ENCODE measurements at regions not wholly inside any gene's neighbourhood (a gene's known extent, or its start where the extent isn't known, plus 50 kb on each side); places are given as distances from the start of the nearest gene placed in this dataset.

- no peak for TF ChIP-seq EZH2 (IDR thresholded peaks at IDR 0.05; ENCODE audit: borderline replicate concordance, low read length)
- no peak for TF ChIP-seq CTCF (IDR thresholded peaks at IDR 0.05; ENCODE audit: low read length)
- H3K27me3 ChIP-seq (ENCODE audit: insufficient read depth, low read length): no peaks in the 10 kb centered on the region
Measured at GRCh38 chr16:9627427-9627826, 536.0 kb downstream of the HAPSTR1 start.

GRCh38 chr16:9630119-9630518, 538.7 kb downstream of the HAPSTR1 start:
- no peaks in the 10 kb centered on the region for H3K9me2 ChIP-seq (ENCODE audit: low read depth, low read length)
- no peaks in the 10 kb centered on the region for H3K9me3 ChIP-seq (ENCODE audit: low read length)
- H3K4me3 ChIP-seq (ENCODE audit: low read depth, low read length, poor library complexity, severe bottlenecking): no peak overlapping the region
- no peaks in the 10 kb centered on the region for H3F3A ChIP-seq (ENCODE audit: insufficient read depth, low read length)
- H3K9ac ChIP-seq (ENCODE audit: low read length): no peak overlapping the region
- H3K4me1 ChIP-seq (ENCODE audit: insufficient read depth, low read length, severe bottlenecking): no peaks in the 10 kb centered on the region
- H3K36me3 ChIP-seq (ENCODE audit: insufficient read depth, low read length): no peaks in the 10 kb centered on the region
- no peaks in the 10 kb centered on the region for H4K20me1 ChIP-seq (ENCODE audit: insufficient read depth, low read length)
- H3K27me3 ChIP-seq (ENCODE audit: insufficient read depth, low read length): no peaks in the 10 kb centered on the region
- H3K4me2 ChIP-seq (ENCODE audit: low read length): no peak overlapping the region
- no peak overlapping the region for H3K27ac ChIP-seq (ENCODE audit: low read depth, low read length, poor library complexity, severe bottlenecking)
- H2AFZ ChIP-seq (ENCODE audit: low read length): no peak overlapping the region
- TF ChIP-seq CTCF (IDR thresholded peaks at IDR 0.05; ENCODE audit: low read length): no peak
- TF ChIP-seq EZH2 (IDR thresholded peaks at IDR 0.05; ENCODE audit: borderline replicate concordance, low read length): no peak
- no peaks in the 10 kb centered on the region for H3K79me2 ChIP-seq (ENCODE audit: insufficient read depth, low read length)

More at GRCh38 chr16:9627427-9627826, 536.0 kb downstream of the HAPSTR1 start:
- H4K20me1 ChIP-seq (ENCODE audit: insufficient read depth, low read length): no peaks in the 10 kb centered on the region
- H3K9me2 ChIP-seq (ENCODE audit: low read depth, low read length): no peaks in the 10 kb centered on the region
- no peak overlapping the region for H2AFZ ChIP-seq (ENCODE audit: low read length)
- no peak overlapping the region for H3K4me3 ChIP-seq (ENCODE audit: low read depth, low read length, poor library complexity, severe bottlenecking)
- H3K9me3 ChIP-seq (ENCODE audit: low read length): no peaks in the 10 kb centered on the region
- H3K4me1 ChIP-seq (ENCODE audit: insufficient read depth, low read length, severe bottlenecking): no peaks in the 10 kb centered on the region
- no peak overlapping the region for H3K27ac ChIP-seq (ENCODE audit: low read depth, low read length, poor library complexity, severe bottlenecking)
- no peak overlapping the region for H3K9ac ChIP-seq (ENCODE audit: low read length)
- no peaks in the 10 kb centered on the region for H3F3A ChIP-seq (ENCODE audit: insufficient read depth, low read length)
- H3K79me2 ChIP-seq (ENCODE audit: insufficient read depth, low read length): no peaks in the 10 kb centered on the region
- H3K36me3 ChIP-seq (ENCODE audit: insufficient read depth, low read length): no peaks in the 10 kb centered on the region
- no peak overlapping the region for H3K4me2 ChIP-seq (ENCODE audit: low read length)

GRCh38 chr16:9630985-9631384, 539.5 kb downstream of the HAPSTR1 start:
- Histone ChIP-seq H3K36me3 (ENCODE audit: insufficient read depth, low read length) (no peaks in the 10 kb centered on the region), H3F3A (ENCODE audit: insufficient read depth, low read length) (no peaks in the 10 kb centered on the region), H3K27me3 (ENCODE audit: insufficient read depth, low read length) (no peaks in the 10 kb centered on the region), H3K27ac (ENCODE audit: low read depth, low read length, poor library complexity, severe bottlenecking) (no peak overlapping the region), H3K4me2 (ENCODE audit: low read length) (no peak overlapping the region), H3K4me1 (ENCODE audit: insufficient read depth, low read length, severe bottlenecking) (no peaks in the 10 kb centered on the region), H4K20me1 (ENCODE audit: insufficient read depth, low read length) (no peaks in the 10 kb centered on the region), H3K4me3 (ENCODE audit: low read depth, low read length, poor library complexity, severe bottlenecking) (no peak overlapping the region), H2AFZ (ENCODE audit: low read length) (no peak overlapping the region), H3K9me2 (ENCODE audit: low read depth, low read length) (no peaks in the 10 kb centered on the region), H3K9ac (ENCODE audit: low read length) (no peak overlapping the region), H3K9me3 (ENCODE audit: low read length) (no peaks in the 10 kb centered on the region), H3K79me2 (ENCODE audit: insufficient read depth, low read length) (no peaks in the 10 kb centered on the region)
- no peak for TF ChIP-seq EZH2 (IDR thresholded peaks at IDR 0.05; ENCODE audit: borderline replicate concordance, low read length)
- no peak for TF ChIP-seq CTCF (IDR thresholded peaks at IDR 0.05; ENCODE audit: low read length)

All from OCI-LY1 (cell line).